HG03571 (cell line): ENCODE measurements at regions not wholly inside any gene's neighbourhood (a gene's known extent, or its start where the extent isn't known, plus 50 kb on each side); places are given as distances from the start of the nearest gene placed in this dataset.

ENCODE experiments used
- ATAC-seq: cut with Tn5 transposase; IDR thresholded peaks from one replicate; pipeline ENCODE4 v1.9.1; 2021; ENCODE audit not compliant: unreplicated experiment

GRCh38 chr3:72193771-72194430, 409.0 kb upstream of the PROK2 start:
- no peak for ATAC-seq

GRCh38 chr3:72192572-72192971, 407.6 kb upstream of the PROK2 start:
- ATAC-seq, result no peak

GRCh38 chr3:72191209-72191960, 406.4 kb upstream of the PROK2 start:
- ATAC-seq, result no peak

GRCh38 chr3:72190050-72190449, 405.1 kb upstream of the PROK2 start:
- no peak for ATAC-seq

- no peak for ATAC-seq
Observed at GRCh38 chr3:72189339-72189738, 404.4 kb upstream of the PROK2 start.

GRCh38 chr3:72188536-72188935, 403.6 kb upstream of the PROK2 start:
- ATAC-seq, result no peak

GRCh38 chr3:72187131-72187530, 402.2 kb upstream of the PROK2 start:
- ATAC-seq, result no peak

GRCh38 chr3:72186400-72186855, 401.5 kb upstream of the PROK2 start:
- ATAC-seq, result no peak

GRCh38 chr3:72185549-72186399, 400.8 kb upstream of the PROK2 start:
- no peak for ATAC-seq

GRCh38 chr3:72183489-72183888, 398.5 kb upstream of the PROK2 start:
- ATAC-seq, result no peak

GRCh38 chr3:72182206-72182605, 397.3 kb upstream of the PROK2 start:
- ATAC-seq, result no peak

GRCh38 chr3:72181251-72181650, 396.3 kb upstream of the PROK2 start:
- no peak for ATAC-seq

- no peak for ATAC-seq
Observed at GRCh38 chr3:72180405-72180804, 395.5 kb upstream of the PROK2 start.

- ATAC-seq, result no peak
Observed at GRCh38 chr3:72179107-72179464, 394.1 kb upstream of the PROK2 start.

- no peak for ATAC-seq
Observed at GRCh38 chr3:72178463-72179106, 393.6 kb upstream of the PROK2 start.

GRCh38 chr3:72177075-72178050, 392.4 kb upstream of the PROK2 start:
- ATAC-seq, result no peak

- ATAC-seq, result peak; percentile 92
Observed at GRCh38 chr3:72176537-72177041, 391.6 kb upstream of the PROK2 start.

GRCh38 chr3:72175296-72175858, 390.4 kb upstream of the PROK2 start:
- ATAC-seq, result no peak

GRCh38 chr3:72174890-72175289, 389.9 kb upstream of the PROK2 start:
- no peak for ATAC-seq

GRCh38 chr3:72174040-72174439, 389.1 kb upstream of the PROK2 start:
- ATAC-seq, result no peak
